H1 (cell line): ENCODE measurements at regions not wholly inside any gene's neighbourhood (a gene's known extent, or its start where the extent isn't known, plus 50 kb on each side); places are given as distances from the start of the nearest gene placed in this dataset.

Source experiments
- ASH2L ChIP-seq: fragments of 200-600, 300-600 bp; sonication (generic); IDR thresholded peaks from one replicate; pipeline ENCODE4 v1.7.1; 2017; ENCODE audit warnings: low read length
- GTF2F1 ChIP-seq: IDR thresholded peaks from 2 replicates; pipeline ENCODE4 v1.6.1; 2012; ENCODE audit warnings: low read depth, low read length, improper control_type of control experiment, borderline replicate concordance
- JUN ChIP-seq: IDR thresholded peaks from 2 replicates; pipeline ENCODE4 v1.6.1; 2011; ENCODE audit warnings: low read depth, mild to moderate bottlenecking, improper control_type of control experiment, low read length
- KDM5A ChIP-seq: fragments of 200-600 bp; IDR thresholded peaks from 2 replicates; pipeline ENCODE4 v1.7.1; 2012; ENCODE audit warnings: mild to moderate bottlenecking, low read length, inconsistent platforms, mixed read lengths
- SAP30 ChIP-seq: fragments of 300-600 bp; sonication (generic); IDR thresholded peaks from 2 replicates; pipeline ENCODE4 v1.7.1; 2012; ENCODE audit warnings: low read length, moderate library complexity, mild to moderate bottlenecking, inconsistent platforms; ENCODE audit not compliant: insufficient read depth, insufficient replicate concordance

GRCh38 chr19:23055946-23056345 lies 53.0 kb upstream of the ZNF728 start (continued):
- TF ChIP-seq KDM5A (no peak), GTF2F1 (no peak), ASH2L (no peak), SAP30 (no peak), JUN (no peak)
